Upper lobe of left lung (tissue), 4 donors: ENCODE measurements at regions not wholly inside any gene's neighbourhood (a gene's known extent, or its start where the extent isn't known, plus 50 kb on each side); places are given as distances from the start of the nearest gene placed in this dataset.

Source experiments
- EP300 ChIP-seq, 4 donors: sonication (generic); formaldehyde crosslinking; IDR thresholded peaks; one replicate each; pipeline ENCODE4 v1.5.1; 2017; ENCODE audit warnings: antibody characterized with exemption in 4 of 4, control low read depth in 2 of 4
- POLR2A ChIP-seq, 4 donors: fragments of 450-650 bp; IDR thresholded peaks; one replicate each; pipeline ENCODE4 v1.5.1; 2016 to 2017; ENCODE audit warnings: antibody characterized with exemption in 4 of 4, mild to moderate bottlenecking in 2 of 4
- TF ChIP-seq, protein P1 (sequence below), 6 experiments: fragments of 450-650 bp in 4 of 6; fragments of 200-600 bp in 2 of 6; sonication (generic) in 2 of 6; IDR thresholded peaks; one replicate each; pipeline ENCODE4 v1.5.1; 2016 to 2019; ENCODE audit warnings: antibody characterized with exemption in 6 of 6

DNA sequence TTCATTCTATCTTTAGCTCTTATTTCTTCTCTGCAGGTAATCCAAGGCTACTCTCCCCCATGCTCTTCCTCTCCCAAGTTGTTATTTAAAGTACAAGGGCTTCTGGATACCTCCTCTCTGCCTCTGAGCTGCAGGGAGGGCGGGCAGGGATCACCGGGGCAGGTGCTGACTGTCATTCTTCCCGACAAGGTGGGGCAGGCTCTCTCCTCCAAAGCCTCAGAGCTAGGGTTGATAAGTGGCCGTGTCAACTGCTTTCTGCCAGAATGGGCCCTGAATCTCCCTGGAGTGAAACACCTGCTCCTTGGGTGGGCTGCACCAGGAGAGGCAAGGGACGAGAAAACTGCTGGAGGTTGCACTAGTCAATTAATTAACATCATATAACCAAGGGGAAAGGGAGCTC lies 250.3 kb downstream of the SLC4A3 start:
- TF ChIP-seq, protein P1, sequence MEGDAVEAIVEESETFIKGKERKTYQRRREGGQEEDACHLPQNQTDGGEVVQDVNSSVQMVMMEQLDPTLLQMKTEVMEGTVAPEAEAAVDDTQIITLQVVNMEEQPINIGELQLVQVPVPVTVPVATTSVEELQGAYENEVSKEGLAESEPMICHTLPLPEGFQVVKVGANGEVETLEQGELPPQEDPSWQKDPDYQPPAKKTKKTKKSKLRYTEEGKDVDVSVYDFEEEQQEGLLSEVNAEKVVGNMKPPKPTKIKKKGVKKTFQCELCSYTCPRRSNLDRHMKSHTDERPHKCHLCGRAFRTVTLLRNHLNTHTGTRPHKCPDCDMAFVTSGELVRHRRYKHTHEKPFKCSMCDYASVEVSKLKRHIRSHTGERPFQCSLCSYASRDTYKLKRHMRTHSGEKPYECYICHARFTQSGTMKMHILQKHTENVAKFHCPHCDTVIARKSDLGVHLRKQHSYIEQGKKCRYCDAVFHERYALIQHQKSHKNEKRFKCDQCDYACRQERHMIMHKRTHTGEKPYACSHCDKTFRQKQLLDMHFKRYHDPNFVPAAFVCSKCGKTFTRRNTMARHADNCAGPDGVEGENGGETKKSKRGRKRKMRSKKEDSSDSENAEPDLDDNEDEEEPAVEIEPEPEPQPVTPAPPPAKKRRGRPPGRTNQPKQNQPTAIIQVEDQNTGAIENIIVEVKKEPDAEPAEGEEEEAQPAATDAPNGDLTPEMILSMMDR (IDR thresholded peaks at IDR 0.05), result no peak
- TF ChIP-seq POLR2A (IDR thresholded peaks at IDR 0.05), result no peak
- no peak for TF ChIP-seq EP300 (IDR thresholded peaks at IDR 0.05)
